Retina (tissue), 1 donor: ENCODE measurements at regions not wholly inside any gene's neighbourhood (a gene's known extent, or its start where the extent isn't known, plus 50 kb on each side); places are given as distances from the start of the nearest gene placed in this dataset.
"Not testable (repeated sequence)": the region's sequence is repeated elsewhere in the genome, so short reads cannot be mapped to it uniquely, and the experiment has no call there.

Source experiments
- DNase-seq: peaks from one replicate; pipeline ENCODE4 v3.0.0-alpha.2; 2016

DNA sequence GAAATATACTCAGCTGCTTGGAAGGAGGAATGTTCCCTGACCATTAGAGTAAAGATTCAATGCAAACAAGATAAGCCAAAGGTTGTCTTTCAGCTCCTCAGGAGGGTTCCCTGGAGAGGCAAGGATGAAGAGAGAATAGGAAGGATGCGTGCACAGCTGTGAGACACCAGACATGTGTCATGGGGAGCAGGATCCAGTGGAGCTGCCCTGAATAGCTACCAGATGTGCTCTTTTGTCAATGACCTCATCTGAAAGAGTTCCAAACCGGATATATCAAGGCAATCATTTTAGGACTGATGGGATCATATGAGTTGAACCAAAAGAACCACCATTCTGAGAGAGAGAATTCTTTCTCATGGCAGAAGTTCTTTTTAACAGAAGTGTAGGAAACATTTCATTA lies 490.6 kb downstream of the IRS1 start:
- no peak for DNase-seq

GRCh38 chr2:226308323-226308680 lies 491.3 kb downstream of the IRS1 start:
- no peak for DNase-seq

GRCh38 chr2:226307487-226308322 lies 491.9 kb downstream of the IRS1 start:
- DNase-seq: no peak

- no peak for DNase-seq
These were observed 492.7 kb downstream of the IRS1 start for GRCh38 chr2:226306969-226307368.

GRCh38 chr2:226304308-226304707 lies 495.3 kb downstream of the IRS1 start:
- DNase-seq: no peak

- DNase-seq: no peak
These were observed 495.9 kb downstream of the IRS1 start for GRCh38 chr2:226303707-226304106.

DNA sequence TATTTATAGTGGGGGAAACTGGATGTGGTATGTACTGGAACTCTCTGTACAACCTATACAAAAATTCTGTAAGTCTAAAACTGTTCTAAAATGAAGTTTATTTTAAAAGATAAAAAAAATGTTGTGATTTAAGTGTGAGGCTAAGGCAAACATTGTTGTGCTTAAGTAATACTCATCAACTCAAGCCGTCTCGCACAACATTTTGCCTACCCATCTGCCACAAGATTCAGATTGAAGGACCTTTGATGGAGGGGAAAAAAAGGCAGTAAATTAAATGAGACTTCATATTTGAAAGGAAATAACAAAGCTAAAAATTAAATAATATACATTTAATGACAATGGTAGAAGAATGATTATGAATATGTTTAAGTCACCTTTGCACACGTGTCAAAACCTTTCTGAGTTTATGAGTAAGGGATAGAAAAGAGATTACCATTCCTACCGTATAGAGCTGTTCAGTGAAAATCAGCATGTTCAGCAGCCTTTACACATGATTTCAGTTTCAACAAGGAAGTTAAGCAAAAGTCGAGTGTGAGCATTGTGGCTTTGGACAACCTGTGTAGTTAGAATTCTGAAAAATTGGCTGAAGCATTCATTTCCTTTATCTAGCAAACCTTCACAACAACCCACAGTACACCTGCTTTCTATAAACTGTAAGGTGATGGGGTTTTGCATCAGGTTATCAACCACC lies 499.3 kb downstream of the IRS1 start:
- no peak for DNase-seq

DNA sequence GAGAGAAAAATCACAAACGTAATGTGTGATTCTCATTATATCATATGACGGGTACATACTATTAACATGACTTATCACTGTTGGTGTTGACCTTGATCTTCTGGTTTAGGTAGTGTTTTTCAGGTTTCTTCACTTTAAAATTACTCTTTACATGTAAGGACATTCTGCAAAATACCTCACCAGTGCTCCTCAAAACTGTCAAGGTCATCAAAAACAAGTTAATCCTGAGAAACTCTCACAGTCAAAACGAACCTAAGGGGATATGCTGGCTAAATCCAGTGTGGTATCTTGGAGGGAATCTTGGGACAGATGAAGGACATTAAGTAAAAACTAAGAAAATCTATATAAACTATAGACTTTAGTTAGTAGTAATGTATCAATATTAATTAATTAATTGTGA lies 499.8 kb downstream of the IRS1 start:
- no peak for DNase-seq

DNA sequence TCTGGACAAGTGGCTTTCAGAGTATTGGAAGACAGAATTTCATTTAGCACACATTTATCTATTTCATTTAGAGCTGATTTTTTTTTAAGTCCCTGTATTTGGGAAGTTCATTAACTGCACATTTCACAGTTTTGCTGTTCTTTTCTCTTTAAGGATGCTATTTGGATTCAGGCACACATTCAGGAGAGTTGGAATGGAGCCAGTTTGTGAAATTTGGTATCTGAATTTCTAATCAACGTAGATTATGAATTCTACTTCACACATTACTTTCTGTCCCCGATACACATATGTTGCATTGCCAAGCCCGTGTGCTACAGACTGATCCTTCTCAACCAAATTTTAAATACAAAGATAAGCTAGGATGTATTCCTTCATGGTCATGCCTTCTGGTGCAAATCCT lies 503.9 kb downstream of the IRS1 start:
- DNase-seq: no peak

DNA sequence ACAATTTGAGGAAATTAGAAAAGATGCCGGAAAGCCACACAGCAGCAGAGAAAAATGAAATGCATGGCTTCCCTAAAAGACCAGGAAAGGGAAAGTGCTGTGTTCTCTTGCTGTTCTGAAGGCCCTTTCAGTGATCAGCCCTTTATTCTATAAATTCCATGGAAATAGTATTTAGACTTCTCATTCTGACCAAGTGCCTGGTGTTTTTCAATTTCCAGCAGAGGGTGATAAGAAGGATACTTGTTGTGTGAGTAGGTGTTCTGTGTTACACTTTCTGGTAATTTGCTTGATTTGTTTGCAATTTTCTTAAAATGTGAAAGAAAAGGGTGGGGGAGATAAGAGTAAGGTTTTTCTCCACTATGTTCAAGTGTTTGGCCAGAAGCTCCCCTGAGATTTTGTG lies 504.5 kb downstream of the IRS1 start:
- no peak for DNase-seq

- DNase-seq: not testable (repeated sequence)
These were observed 508.3 kb downstream of the IRS1 start for GRCh38 chr2:226291281-226291680.

- no peak for DNase-seq
These were observed 512.7 kb downstream of the IRS1 start for GRCh38 chr2:226286916-226287315.

DNA sequence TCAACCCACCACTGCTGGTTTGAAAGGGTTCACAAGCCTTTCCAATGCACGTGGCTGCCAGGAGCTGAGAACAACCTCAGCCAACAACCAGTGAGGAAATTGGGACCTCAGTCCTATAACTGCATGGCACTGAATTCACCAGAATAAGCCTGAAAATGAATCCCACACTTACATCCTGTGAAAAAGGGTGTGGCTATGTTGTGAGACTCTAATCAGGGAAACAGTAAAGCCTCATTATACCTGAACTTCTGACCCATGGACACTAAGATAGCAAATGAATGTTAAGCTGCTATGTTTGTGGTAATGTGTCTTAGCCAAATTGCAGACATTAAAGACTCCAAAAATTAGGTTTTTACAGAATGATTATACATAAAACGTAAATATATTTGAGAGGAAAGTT lies 515.8 kb downstream of the IRS1 start:
- DNase-seq: no peak

DNA sequence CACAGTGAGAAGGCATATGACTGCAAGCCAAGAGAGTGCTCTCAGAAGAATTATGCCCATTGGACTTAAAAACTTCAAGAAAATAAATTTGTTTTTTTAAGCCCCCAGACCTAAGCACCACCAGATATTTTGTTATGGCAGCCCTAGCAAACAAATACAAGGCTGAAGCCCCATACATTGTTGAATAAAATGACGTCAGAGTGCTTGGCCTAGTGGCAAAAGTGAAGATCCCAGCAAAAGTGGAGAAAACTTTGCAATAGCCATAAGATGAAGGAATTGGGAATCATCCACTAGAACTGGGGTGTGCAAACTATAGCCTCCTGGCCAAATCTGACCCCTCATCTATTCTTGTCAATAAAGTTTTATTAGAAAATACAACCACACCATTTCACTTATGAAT lies 517.5 kb downstream of the IRS1 start:
- no peak for DNase-seq

DNA sequence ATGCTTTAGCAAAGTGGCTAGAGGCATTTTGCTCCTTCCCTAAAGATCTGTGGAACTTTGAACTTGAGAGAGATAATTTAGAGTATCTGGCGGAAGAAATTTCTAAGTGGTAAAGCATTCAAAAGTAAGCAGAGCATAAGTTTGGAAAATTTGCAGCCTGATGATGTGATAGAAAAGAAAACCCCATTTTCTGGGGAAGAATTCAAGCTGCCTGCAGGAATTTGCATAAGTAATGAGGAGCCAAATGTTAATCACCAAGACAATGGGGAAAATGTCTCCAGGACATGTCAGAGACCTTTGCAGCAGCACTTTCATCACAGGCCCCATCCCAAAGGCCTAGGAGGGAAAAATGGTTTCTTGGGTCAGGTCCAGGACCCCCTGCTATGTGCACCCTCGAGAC lies 519.5 kb downstream of the IRS1 start:
- not testable (repeated sequence) for DNase-seq

GRCh38 chr2:226275215-226275614 lies 524.4 kb downstream of the IRS1 start:
- DNase-seq: no peak

GRCh38 chr2:226274143-226274542 lies 525.5 kb downstream of the IRS1 start:
- no peak for DNase-seq

GRCh38 chr2:226273440-226273839 lies 526.2 kb downstream of the IRS1 start:
- no peak for DNase-seq

GRCh38 chr2:226272435-226272834 lies 527.2 kb downstream of the IRS1 start:
- no peak for DNase-seq

GRCh38 chr2:226270285-226271058 lies 529.1 kb downstream of the IRS1 start:
- DNase-seq: no peak

- DNase-seq: no peak
These were observed 531.9 kb downstream of the IRS1 start for GRCh38 chr2:226267516-226268289.

DNA sequence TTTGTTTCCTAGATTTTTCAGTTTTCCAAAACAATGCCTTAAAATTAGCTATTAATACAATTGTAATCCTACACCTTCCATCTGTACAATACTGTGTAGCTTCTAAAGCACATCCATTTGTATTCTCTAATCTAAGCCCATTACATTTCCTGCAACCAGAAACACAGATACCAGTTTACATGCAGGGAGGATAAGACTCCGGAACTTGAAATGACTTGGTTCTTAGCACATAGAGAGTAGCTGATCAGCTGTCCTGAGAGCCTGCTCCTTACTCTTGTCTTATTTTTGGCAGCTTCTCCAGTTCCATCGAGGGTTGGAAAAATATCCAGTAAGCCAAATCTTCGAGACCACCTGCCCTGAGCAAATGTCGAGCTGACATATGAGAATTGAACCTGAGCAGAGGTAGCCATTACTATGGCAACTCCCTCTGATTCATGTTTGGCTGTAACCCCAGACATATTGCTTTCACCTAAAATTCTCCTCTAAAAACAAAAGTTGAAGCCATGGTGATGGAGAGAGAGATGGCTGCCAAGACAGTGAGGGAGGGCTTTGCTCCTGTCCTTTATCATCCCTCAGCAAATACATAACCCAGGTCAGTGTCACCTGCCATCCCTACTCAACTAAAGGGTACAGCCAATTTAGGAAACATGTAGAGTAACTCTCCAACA lies 542.8 kb downstream of the IRS1 start:
- no peak for DNase-seq
